Heart right ventricle (tissue), 16 donors: ENCODE measurements at regions not wholly inside any gene's neighbourhood (a gene's known extent, or its start where the extent isn't known, plus 50 kb on each side); places are given as distances from the start of the nearest gene placed in this dataset.

Source experiments
- ATAC-seq, 8 donors: fragments of 200-7000 bp; cut with Tn5 transposase; one replicate each; pipeline ENCODE4 v1.9.1; 2020; ENCODE audit warnings: mild to moderate bottlenecking in 8 of 8, moderate library complexity in 8 of 8, moderate number of reproducible peaks in 1 of 8
- DNase-seq, 2 donors: peaks; one replicate each; pipeline ENCODE4 v3.0.0-alpha.2; 2020
- H3K27ac ChIP-seq, 10 donors: fragments of 200-600 bp; sonication (generic) in 2 of 10; one replicate each; pipeline versions ENCODE4 v1.5.0 to v1.8.0; 2020 to 2022; ENCODE audit warnings: mild to moderate bottlenecking in 3 of 10
- H3K27me3 ChIP-seq, 7 donors: fragments of 200-600 bp; one replicate each; pipeline ENCODE4 v1.8.0; 2021 to 2022; ENCODE audit warnings: mild to moderate bottlenecking in 2 of 7
- H3K36me3 ChIP-seq, 9 donors: fragments of 200-600 bp; sonication (generic) in 1 of 9; one replicate each; pipeline versions ENCODE4 v1.5.0 to v1.8.0; 2020 to 2022; ENCODE audit warnings: mild to moderate bottlenecking in 2 of 9
- H3K4me1 ChIP-seq, 9 donors: fragments of 200-600 bp; sonication (generic) in 1 of 9; one replicate each; pipeline versions ENCODE4 v1.5.0 to v1.8.0; 2020 to 2022; ENCODE audit warnings: mild to moderate bottlenecking in 4 of 9
- H3K4me3 ChIP-seq, 10 donors: fragments of 200-600 bp; sonication (generic) in 2 of 10; one replicate each; pipeline versions ENCODE4 v1.5.0 to v1.8.0; 2020 to 2022; ENCODE audit warnings: mild to moderate bottlenecking in 7 of 10, moderate library complexity in 2 of 10
- H3K9me3 ChIP-seq, 11 donors: fragments of 200-600 bp in 10 of 11; sonication (generic) in 2 of 11; one replicate each; pipeline versions ENCODE4 v1.5.0 to v1.8.0; 2013 to 2022; ENCODE audit warnings: mild to moderate bottlenecking in 2 of 11, control low read depth in 1 of 11, moderate library complexity in 1 of 11
- WGBS, 2 donors: extraction: QIAGEN DNeasy Blood & Tissue Kit; methylation state at CpG; one replicate each; pipeline ENCODE4 v1.1.7; 2013; ENCODE audit warnings: inconsistent platforms in 1 of 2; 5-methylcytosine and 5-hydroxymethylcytosine counted together
- intact Hi-C, 10 donors: fragments of 100-400 bp; cut with DNase I; formaldehyde crosslinking; loops; one replicate each; pipeline versions ENCODE4 v1.11.1 to v1.14.2; 2022
- TF ChIP-seq, protein P1 (sequence below), 9 donors: fragments of 200-600 bp; sonication (generic) in 2 of 9; IDR thresholded peaks; one replicate each; pipeline versions ENCODE4 v1.5.0 to v1.8.0; 2021 to 2022; ENCODE audit warnings: antibody characterized with exemption in 9 of 9, mild to moderate bottlenecking in 5 of 9, moderate library complexity in 1 of 9
- donor health status: Arrhythmogenic right ventricular cardiomyopathy.
- donor health status: ischemic (EF 13 %, LVEDD 7.1; RV severe dilation, severe dysfunction).
- donor health status: healthy with polysubstance abuse.
- donor health status: DM: no; HTN: yes; CAD: no.
- donor health status: DM: no; HTN: no; CAD: no.
- donor health status: ischemic (EF 25% LVEDD 6.9; RV normal size, moderate dysfunction).
- donor health status: ischemic (EF 25% LVEDD 5.7; RV mildly dilated, moderate dysfunction).
- donor health status: healthy.
- donor health status: DM: yes; HTN: yes; CAD: no.
- donor health status: Ischemic cardiomyopathy.
- donor health status: ischemic (EF 35%, LVEDD 5.7; RV mildly dilated, moderate dysfunction).
- donor health status: nonischemic (EF 11% LVEDD 7.7; RV severe dilation, severe dysfunction).
- donor health status: DM: yes; HTN: yes; CAD: no.
- donor health status: PGD.
- donor health status: ischemic (EF 29% LVEDD 5.4; RV normal size, mild dysfunction).
- donor health status: nonischemic (EF 23%, LVEDD 6.1; RV moderate dilation, normal function).

DNA sequence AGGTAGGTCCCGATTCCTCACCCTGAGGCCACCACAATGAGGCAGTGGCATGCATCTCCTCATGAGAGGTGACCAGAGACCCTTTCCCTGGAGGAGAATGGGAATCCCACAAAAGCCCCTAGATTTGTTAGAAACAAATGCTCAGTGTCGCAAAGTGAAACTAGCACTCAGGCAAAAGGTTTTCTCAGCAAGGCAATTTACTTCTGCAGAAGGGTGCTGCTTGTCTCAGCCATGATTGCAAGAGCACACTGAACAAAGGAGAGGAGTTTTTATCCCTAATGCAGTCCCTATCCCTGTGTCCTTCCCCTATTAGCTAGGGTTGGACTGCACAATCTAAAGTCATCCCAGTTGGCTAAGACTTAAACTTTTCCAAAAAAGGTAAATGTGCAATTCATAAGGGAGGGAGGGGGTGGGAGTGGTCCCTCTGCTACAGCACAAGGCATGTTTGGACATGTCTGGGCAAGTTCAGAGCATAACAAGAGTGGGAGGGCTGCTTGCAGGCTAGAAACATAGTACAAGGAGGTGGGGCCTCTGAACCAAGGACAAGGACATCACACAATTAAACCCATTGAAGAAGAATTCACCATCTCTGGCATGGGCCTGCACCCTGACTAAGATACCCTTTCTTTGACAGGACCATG lies 185.3 kb downstream of the CCNG2 start:
- TF ChIP-seq, protein P1, sequence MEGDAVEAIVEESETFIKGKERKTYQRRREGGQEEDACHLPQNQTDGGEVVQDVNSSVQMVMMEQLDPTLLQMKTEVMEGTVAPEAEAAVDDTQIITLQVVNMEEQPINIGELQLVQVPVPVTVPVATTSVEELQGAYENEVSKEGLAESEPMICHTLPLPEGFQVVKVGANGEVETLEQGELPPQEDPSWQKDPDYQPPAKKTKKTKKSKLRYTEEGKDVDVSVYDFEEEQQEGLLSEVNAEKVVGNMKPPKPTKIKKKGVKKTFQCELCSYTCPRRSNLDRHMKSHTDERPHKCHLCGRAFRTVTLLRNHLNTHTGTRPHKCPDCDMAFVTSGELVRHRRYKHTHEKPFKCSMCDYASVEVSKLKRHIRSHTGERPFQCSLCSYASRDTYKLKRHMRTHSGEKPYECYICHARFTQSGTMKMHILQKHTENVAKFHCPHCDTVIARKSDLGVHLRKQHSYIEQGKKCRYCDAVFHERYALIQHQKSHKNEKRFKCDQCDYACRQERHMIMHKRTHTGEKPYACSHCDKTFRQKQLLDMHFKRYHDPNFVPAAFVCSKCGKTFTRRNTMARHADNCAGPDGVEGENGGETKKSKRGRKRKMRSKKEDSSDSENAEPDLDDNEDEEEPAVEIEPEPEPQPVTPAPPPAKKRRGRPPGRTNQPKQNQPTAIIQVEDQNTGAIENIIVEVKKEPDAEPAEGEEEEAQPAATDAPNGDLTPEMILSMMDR (IDR thresholded peaks at IDR 0.05) = no peak
- Histone ChIP-seq H3K36me3 (no peaks in the 10 kb centered on the region), H3K9me3 (peaks cover 0 to 28% (median 12%) of the 10 kb centered on the region in 11 donors), H3K27me3 (peaks cover 0 to 4% (median 0%) of the 10 kb centered on the region in 7 donors), H3K4me1 (no peaks in the 10 kb centered on the region), H3K4me3 (no peak overlapping the region), H3K27ac (no peak overlapping the region)
- intact Hi-C loops = no loop called here
- WGBS, 2 donors = 92 to 95% methylated on average over 2 of the region's 2 CpGs
- no peak for ATAC-seq
- DNase-seq = no peak

DNA sequence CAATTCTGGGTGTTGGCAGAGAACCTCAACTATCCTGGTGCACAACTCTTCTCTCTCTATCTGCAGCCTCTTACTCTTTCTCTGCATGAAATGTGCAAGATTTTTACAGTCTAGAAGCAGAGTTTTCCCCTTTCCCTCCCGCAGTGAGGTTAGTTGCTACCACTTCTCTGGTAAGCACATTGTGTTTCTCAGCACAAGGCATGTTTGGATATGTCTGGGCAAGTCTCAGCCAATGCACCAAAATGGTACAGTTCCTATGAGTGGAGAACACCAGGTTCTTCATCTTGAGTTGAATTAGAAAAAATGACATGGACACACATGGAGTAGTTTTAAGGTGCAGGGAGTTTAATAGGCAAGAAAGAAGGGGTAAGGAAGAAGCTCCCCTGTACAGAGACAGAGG lies 187.0 kb downstream of the CCNG2 start:
- intact Hi-C loops = no loop called here

DNA sequence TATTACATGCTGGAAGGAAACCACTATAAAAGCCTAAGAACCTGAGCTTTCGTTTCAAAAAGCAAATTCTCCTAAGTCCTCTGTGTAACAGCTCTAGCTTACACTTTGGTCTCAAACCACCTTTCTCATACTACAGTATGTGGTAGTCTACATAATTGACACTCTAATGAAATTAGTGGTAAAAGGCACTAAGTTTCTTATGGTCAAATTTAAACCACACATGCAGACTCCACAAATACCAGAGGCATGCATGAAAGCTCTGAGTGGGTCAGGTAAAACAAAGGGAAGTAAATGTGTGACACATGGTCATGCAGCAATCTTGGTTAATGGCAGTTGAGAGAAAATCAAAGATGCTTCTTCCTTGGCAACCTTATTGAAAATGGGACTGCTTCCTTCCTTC lies 187.8 kb downstream of the CCNG2 start:
- DNase-seq (no peak), ATAC-seq (no peak)
- H3K9me3 ChIP-seq = peaks cover 0 to 24% (median 12%) of the 10 kb centered on the region in 11 donors
- intact Hi-C loops = no loop called here
- H3K4me1 ChIP-seq = no peaks in the 10 kb centered on the region
- H3K36me3 ChIP-seq = no peaks in the 10 kb centered on the region
- TF ChIP-seq, protein P1 (IDR thresholded peaks at IDR 0.05) = no peak
- H3K27ac ChIP-seq = no peak overlapping the region
- H3K4me3 ChIP-seq = no peak overlapping the region
- 31 to 59% methylated on average over 1 of the region's 1 CpG for WGBS, 2 donors
- H3K27me3 ChIP-seq = peaks cover 0 to 4% (median 0%) of the 10 kb centered on the region in 7 donors

More for the DNA sequence above, 187.0 kb downstream of the CCNG2 start:
- H3K4me3 ChIP-seq = no peak overlapping the region
- TF ChIP-seq, protein P1 (IDR thresholded peaks at IDR 0.05) = no peak
- WGBS, 2 donors = 65 to 88% methylated on average over 1 of the region's 1 CpG
- ATAC-seq (no peak), DNase-seq (no peak)
- H3K9me3 ChIP-seq = peaks cover 0 to 24% (median 12%) of the 10 kb centered on the region in 11 donors
- H3K4me1 ChIP-seq = no peaks in the 10 kb centered on the region
- H3K36me3 ChIP-seq = no peaks in the 10 kb centered on the region
- no peak overlapping the region for H3K27ac ChIP-seq
- H3K27me3 ChIP-seq = peaks cover 0 to 4% (median 0%) of the 10 kb centered on the region in 7 donors

DNA sequence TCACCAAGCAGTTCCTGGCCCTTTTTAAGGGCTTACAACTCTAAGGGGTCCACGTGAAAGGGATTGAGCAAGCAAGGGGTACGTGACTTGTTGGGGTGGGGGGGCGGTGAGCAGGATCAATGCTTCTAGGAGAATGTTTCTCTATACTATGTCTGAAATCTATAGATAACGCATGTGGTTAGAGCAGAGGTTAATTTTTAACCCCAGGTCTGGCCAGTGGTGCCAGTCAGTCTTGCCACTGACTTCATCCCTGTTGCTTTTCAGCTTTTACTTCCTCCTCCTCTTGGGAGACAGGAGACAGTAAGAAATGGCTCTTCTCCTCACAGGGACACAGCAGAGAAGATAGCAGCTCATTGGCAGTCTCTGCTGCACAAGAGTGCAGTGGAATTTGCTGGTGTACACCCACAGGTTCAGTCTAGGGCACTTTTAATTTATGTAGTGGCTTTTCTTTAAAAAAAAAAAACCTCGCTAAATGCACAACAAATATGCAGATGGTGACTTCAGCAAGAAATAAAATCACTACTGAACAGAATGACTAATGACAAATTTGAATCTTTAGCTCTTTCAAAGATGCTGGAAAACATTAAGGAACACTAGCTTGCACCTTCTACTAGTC lies 190.5 kb downstream of the CCNG2 start:
- H3K4me3 ChIP-seq = no peak overlapping the region
- H3K4me1 ChIP-seq = peaks cover 0 to 3% (median 0%) of the 10 kb centered on the region in 9 donors
- WGBS, 2 donors = 82 to 84% methylated on average over 5 of the region's 5 CpGs
- intact Hi-C loops = no loop called here
- H3K36me3 ChIP-seq = no peaks in the 10 kb centered on the region
- H3K9me3 ChIP-seq = peaks cover 0 to 10% (median 5%) of the 10 kb centered on the region in 11 donors
- TF ChIP-seq, protein P1 (IDR thresholded peaks at IDR 0.05) = no peak
- H3K27me3 ChIP-seq = peaks cover 0 to 4% (median 0%) of the 10 kb centered on the region in 7 donors
- DNase-seq (no peak), ATAC-seq (no peak)
- H3K27ac ChIP-seq = no peak overlapping the region
